ENCODE measurements at regions not wholly inside any gene's neighbourhood (a gene's known extent, or its start where the extent isn't known, plus 50 kb on each side); places are given as distances from the start of the nearest gene placed in this dataset.

- POLR2A ChIA-PET: no interaction called here
- H3K27ac ChIP-seq (ENCODE audit: insufficient read depth in 1 of 2, low read depth in 1 of 2, low read length in 2 of 2, poor library complexity in 1 of 2, severe bottlenecking in 2 of 2): no peak overlapping the region
- WGBS (ENCODE audit: insufficient coverage): 93% methylated on average over 4 of the region's 4 CpGs
Observed at GRCh38 chr11:70812472-70812871, 414.1 kb downstream of the CTTN start.

GRCh38 chr11:70813651-70814050 lies 415.3 kb downstream of the CTTN start:
- ChIA-PET CTCF (interaction anchor here (0.8 to 3.1 kb wide), 5 partner anchors 9 to 745 kb away, joined by 3 to 23 read pairs (median 9); no protein-coding TSS in a partner anchor), POLR2A (no interaction called here)
- no peak overlapping the region for H3K4me3 ChIP-seq (ENCODE audit: control insufficient read depth in 1 of 7, extremely low read depth in 1 of 7, insufficient read depth in 4 of 7, low read depth in 2 of 7, low read length in 6 of 7)
- H3K4me1 ChIP-seq (ENCODE audit: control extremely low read depth in 1 of 4, control insufficient read depth in 4 of 4, insufficient read depth in 4 of 4, low read length in 3 of 4): no peaks in the 10 kb centered on the region
- no peaks in the 10 kb centered on the region for H3K27me3 ChIP-seq (replicated peaks in 2 of 5; ENCODE audit: control insufficient read depth in 4 of 5, insufficient read depth in 5 of 5, low read length in 4 of 5)
- H3K36me3 ChIP-seq (ENCODE audit: control insufficient read depth in 4 of 4, insufficient read depth in 4 of 4, low read length in 3 of 4): no peaks in the 10 kb centered on the region
- H3K27ac ChIP-seq (ENCODE audit: insufficient read depth in 1 of 2, low read depth in 1 of 2, low read length in 2 of 2, poor library complexity in 1 of 2, severe bottlenecking in 2 of 2): no peak overlapping the region
- no peak for DNase-seq
- WGBS (ENCODE audit: insufficient coverage): 98% methylated on average over 11 of the region's 11 CpGs
- H3K9me3 ChIP-seq (ENCODE audit: control extremely low read depth in 1 of 5, control insufficient read depth in 4 of 5, insufficient read depth in 2 of 5, low read depth in 1 of 5, low read length in 4 of 5): no peaks in the 10 kb centered on the region

More at GRCh38 chr11:70812472-70812871, 414.1 kb downstream of the CTTN start:
- Histone ChIP-seq H3K27me3 (replicated peaks in 2 of 5; ENCODE audit: control insufficient read depth in 4 of 5, insufficient read depth in 5 of 5, low read length in 4 of 5) (no peaks in the 10 kb centered on the region), H3K4me3 (ENCODE audit: control insufficient read depth in 1 of 7, extremely low read depth in 1 of 7, insufficient read depth in 4 of 7, low read depth in 2 of 7, low read length in 6 of 7) (no peak overlapping the region), H3K4me1 (ENCODE audit: control extremely low read depth in 1 of 4, control insufficient read depth in 4 of 4, insufficient read depth in 4 of 4, low read length in 3 of 4) (no peaks in the 10 kb centered on the region), H3K36me3 (ENCODE audit: control insufficient read depth in 4 of 4, insufficient read depth in 4 of 4, low read length in 3 of 4) (no peaks in the 10 kb centered on the region), H3K9me3 (ENCODE audit: control extremely low read depth in 1 of 5, control insufficient read depth in 4 of 5, insufficient read depth in 2 of 5, low read depth in 1 of 5, low read length in 4 of 5) (no peaks in the 10 kb centered on the region)
- no peak for DNase-seq
- CTCF ChIA-PET: no interaction called here

- ChIA-PET CTCF (interaction anchor here (0.9 to 3.1 kb wide), 9 partner anchors 10 to 265 kb away, joined by 3 to 23 read pairs (median 4); no protein-coding TSS in a partner anchor), POLR2A (no interaction called here)
- no peak overlapping the region for H3K27ac ChIP-seq (ENCODE audit: insufficient read depth in 1 of 2, low read depth in 1 of 2, low read length in 2 of 2, poor library complexity in 1 of 2, severe bottlenecking in 2 of 2)
- WGBS (ENCODE audit: insufficient coverage): 84% methylated on average over 6 of the region's 7 CpGs
- H3K27me3 ChIP-seq (replicated peaks in 2 of 5; ENCODE audit: control insufficient read depth in 4 of 5, insufficient read depth in 5 of 5, low read length in 4 of 5): no peaks in the 10 kb centered on the region
- H3K36me3 ChIP-seq (ENCODE audit: control insufficient read depth in 4 of 4, insufficient read depth in 4 of 4, low read length in 3 of 4): no peaks in the 10 kb centered on the region
- H3K9me3 ChIP-seq (ENCODE audit: control extremely low read depth in 1 of 5, control insufficient read depth in 4 of 5, insufficient read depth in 2 of 5, low read depth in 1 of 5, low read length in 4 of 5): no peaks in the 10 kb centered on the region
- no peak for DNase-seq
- H3K4me3 ChIP-seq (ENCODE audit: control insufficient read depth in 1 of 7, extremely low read depth in 1 of 7, insufficient read depth in 4 of 7, low read depth in 2 of 7, low read length in 6 of 7): no peak overlapping the region
- H3K4me1 ChIP-seq (ENCODE audit: control extremely low read depth in 1 of 4, control insufficient read depth in 4 of 4, insufficient read depth in 4 of 4, low read length in 3 of 4): no peaks in the 10 kb centered on the region
Observed at GRCh38 chr11:70815485-70815832, 417.1 kb downstream of the CTTN start.

DNA sequence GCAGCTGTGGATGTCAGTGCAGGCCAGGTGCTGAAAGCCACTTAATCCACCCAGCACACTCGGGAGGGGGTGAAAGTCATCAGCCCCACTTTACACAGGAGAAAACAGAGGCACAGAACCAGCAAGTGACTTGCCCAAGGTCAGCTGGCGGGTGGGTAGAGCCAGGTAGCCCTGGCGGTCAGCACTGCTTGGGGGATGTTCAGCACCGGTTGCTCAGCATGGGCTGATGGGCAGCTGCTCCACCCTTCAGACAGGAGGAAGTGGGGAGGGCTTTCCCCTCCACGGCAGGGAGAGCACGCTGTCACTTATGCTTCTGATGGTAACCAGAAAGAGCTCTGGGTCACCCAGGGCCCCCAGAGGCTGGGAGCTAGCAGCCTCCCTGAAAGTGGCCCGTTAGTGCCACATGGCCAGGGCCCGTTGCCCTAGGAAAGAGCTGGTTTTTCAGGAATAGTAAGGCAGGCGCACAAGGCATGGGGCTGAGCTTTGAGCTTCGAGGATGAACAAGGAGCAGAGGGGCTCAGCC lies 417.9 kb downstream of the CTTN start:
- Histone ChIP-seq H3K4me1 (ENCODE audit: control extremely low read depth in 1 of 4, control insufficient read depth in 4 of 4, insufficient read depth in 4 of 4, low read length in 3 of 4) (no peaks in the 10 kb centered on the region), H3K27me3 (replicated peaks in 2 of 5; ENCODE audit: control insufficient read depth in 4 of 5, insufficient read depth in 5 of 5, low read length in 4 of 5) (no peaks in the 10 kb centered on the region), H3K27ac (ENCODE audit: insufficient read depth in 1 of 2, low read depth in 1 of 2, low read length in 2 of 2, poor library complexity in 1 of 2, severe bottlenecking in 2 of 2) (no peak overlapping the region), H3K36me3 (ENCODE audit: control insufficient read depth in 4 of 4, insufficient read depth in 4 of 4, low read length in 3 of 4) (no peaks in the 10 kb centered on the region), H3K9me3 (ENCODE audit: control extremely low read depth in 1 of 5, control insufficient read depth in 4 of 5, insufficient read depth in 2 of 5, low read depth in 1 of 5, low read length in 4 of 5) (no peaks in the 10 kb centered on the region), H3K4me3 (ENCODE audit: control insufficient read depth in 1 of 7, extremely low read depth in 1 of 7, insufficient read depth in 4 of 7, low read depth in 2 of 7, low read length in 6 of 7) (no peak overlapping the region)
- ChIA-PET CTCF (interaction anchor here (3.1 kb wide), 2 partner anchors 9 to 11 kb away, joined by 16 to 23 read pairs; no protein-coding TSS in a partner anchor), POLR2A (no interaction called here)
- WGBS (ENCODE audit: insufficient coverage): 96% methylated on average over 7 of the region's 10 CpGs
- no peak for DNase-seq

DNA sequence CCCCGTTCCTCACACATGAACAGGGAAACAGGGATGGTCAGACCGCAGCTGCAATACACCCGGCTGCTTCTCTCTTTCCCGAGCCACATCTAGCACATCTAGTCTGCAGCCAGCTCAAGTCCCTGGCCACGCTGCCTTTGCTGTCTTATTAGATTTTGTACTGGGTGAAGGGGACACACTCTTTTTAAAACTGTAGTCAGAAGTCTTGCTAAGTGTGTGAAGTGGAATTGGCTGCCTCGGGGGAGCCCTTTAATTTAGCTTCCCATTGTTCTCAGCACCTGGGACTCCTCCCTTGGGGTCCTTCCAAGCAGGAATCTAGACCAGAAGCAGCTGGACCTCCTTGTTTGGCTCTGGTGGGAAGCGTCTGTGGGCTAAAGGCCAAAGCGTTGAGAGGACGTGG lies 420.0 kb downstream of the CTTN start:
- POLR2A ChIA-PET: no interaction called here
- WGBS (ENCODE audit: insufficient coverage): 98% methylated on average over 7 of the region's 9 CpGs
- CTCF ChIA-PET: no interaction called here

DNA sequence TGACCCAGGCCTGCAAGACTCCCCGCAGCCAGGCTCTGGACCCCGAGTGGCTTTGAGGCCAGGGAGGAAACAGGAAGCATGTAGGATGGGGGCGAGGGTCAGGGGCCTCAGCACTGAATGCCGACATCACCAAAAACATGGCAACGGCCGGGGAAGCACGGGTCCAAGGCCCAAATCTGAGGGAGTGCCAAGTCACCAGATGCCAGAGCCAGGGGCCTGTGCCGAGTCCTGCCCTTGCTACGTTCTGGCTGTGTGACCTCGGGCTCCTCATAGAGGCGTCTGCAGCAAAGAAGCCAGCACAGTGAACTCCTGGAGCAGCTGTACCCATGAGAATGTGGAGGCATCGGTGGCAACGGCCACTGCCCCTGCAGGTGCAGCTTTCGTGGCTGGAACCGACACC lies 420.7 kb downstream of the CTTN start:
- Histone ChIP-seq H3K36me3 (ENCODE audit: control insufficient read depth in 4 of 4, insufficient read depth in 4 of 4, low read length in 3 of 4) (no peaks in the 10 kb centered on the region), H3K27me3 (replicated peaks in 2 of 5; ENCODE audit: control insufficient read depth in 4 of 5, insufficient read depth in 5 of 5, low read length in 4 of 5) (no peaks in the 10 kb centered on the region), H3K9me3 (ENCODE audit: control extremely low read depth in 1 of 5, control insufficient read depth in 4 of 5, insufficient read depth in 2 of 5, low read depth in 1 of 5, low read length in 4 of 5) (no peaks in the 10 kb centered on the region), H3K4me1 (ENCODE audit: control extremely low read depth in 1 of 4, control insufficient read depth in 4 of 4, insufficient read depth in 4 of 4, low read length in 3 of 4) (peaks cover 0 to 3% (median 0%) of the 10 kb centered on the region in 4 experiments), H3K4me3 (ENCODE audit: control insufficient read depth in 1 of 7, extremely low read depth in 1 of 7, insufficient read depth in 4 of 7, low read depth in 2 of 7, low read length in 6 of 7) (no peak overlapping the region), H3K27ac (ENCODE audit: insufficient read depth in 1 of 2, low read depth in 1 of 2, low read length in 2 of 2, poor library complexity in 1 of 2, severe bottlenecking in 2 of 2) (no peak overlapping the region)
- ChIA-PET POLR2A (no interaction called here), CTCF (no interaction called here)
- 84% methylated on average over 15 of the region's 15 CpGs for WGBS (ENCODE audit: insufficient coverage)
- no peak for DNase-seq

More for the DNA sequence above, 420.0 kb downstream of the CTTN start:
- no peaks in the 10 kb centered on the region for H3K9me3 ChIP-seq (ENCODE audit: control extremely low read depth in 1 of 5, control insufficient read depth in 4 of 5, insufficient read depth in 2 of 5, low read depth in 1 of 5, low read length in 4 of 5)
- H3K27ac ChIP-seq (ENCODE audit: insufficient read depth in 1 of 2, low read depth in 1 of 2, low read length in 2 of 2, poor library complexity in 1 of 2, severe bottlenecking in 2 of 2): no peak overlapping the region
- no peak overlapping the region for H3K4me3 ChIP-seq (ENCODE audit: control insufficient read depth in 1 of 7, extremely low read depth in 1 of 7, insufficient read depth in 4 of 7, low read depth in 2 of 7, low read length in 6 of 7)
- no peaks in the 10 kb centered on the region for H3K27me3 ChIP-seq (replicated peaks in 2 of 5; ENCODE audit: control insufficient read depth in 4 of 5, insufficient read depth in 5 of 5, low read length in 4 of 5)
- H3K36me3 ChIP-seq (ENCODE audit: control insufficient read depth in 4 of 4, insufficient read depth in 4 of 4, low read length in 3 of 4): no peaks in the 10 kb centered on the region
- H3K4me1 ChIP-seq (ENCODE audit: control extremely low read depth in 1 of 4, control insufficient read depth in 4 of 4, insufficient read depth in 4 of 4, low read length in 3 of 4): no peaks in the 10 kb centered on the region
- DNase-seq: no peak

DNA sequence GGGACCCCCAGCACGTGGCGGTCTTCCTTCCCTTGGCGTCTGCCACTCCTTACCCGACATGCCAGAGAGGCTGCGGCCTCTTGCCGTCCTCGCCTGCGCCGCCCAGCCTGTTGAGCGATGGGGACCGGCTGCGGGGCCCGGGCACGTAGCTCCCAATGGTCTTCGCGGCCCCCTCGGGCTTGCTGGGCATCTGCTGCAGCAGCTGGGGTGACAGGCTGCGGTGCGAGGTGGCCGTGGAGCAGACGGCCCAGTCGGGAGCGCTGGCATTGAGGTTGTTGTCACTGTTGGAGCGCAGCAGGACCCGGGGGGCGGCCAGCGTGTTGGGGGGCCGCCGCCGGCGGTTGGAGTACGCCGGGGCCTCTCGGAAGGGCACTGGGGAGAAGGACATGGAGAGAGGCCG lies 422.0 kb downstream of the CTTN start:
- WGBS (ENCODE audit: insufficient coverage): 96% methylated on average over 29 of the region's 35 CpGs
- POLR2A ChIA-PET: no interaction called here

More for the DNA sequence above, 422.0 kb downstream of the CTTN start:
- no peak for DNase-seq
- H3K4me1 ChIP-seq (ENCODE audit: control extremely low read depth in 1 of 4, control insufficient read depth in 4 of 4, insufficient read depth in 4 of 4, low read length in 3 of 4): peaks cover 0 to 16% (median 4%) of the 10 kb centered on the region in 4 experiments
- no peaks in the 10 kb centered on the region for H3K9me3 ChIP-seq (ENCODE audit: control extremely low read depth in 1 of 5, control insufficient read depth in 4 of 5, insufficient read depth in 2 of 5, low read depth in 1 of 5, low read length in 4 of 5)
- CTCF ChIA-PET: interaction anchor here (0.6 kb wide), 1 partner anchor 120 kb away, joined by 3 read pairs; no protein-coding TSS in a partner anchor
- H3K27ac ChIP-seq (ENCODE audit: insufficient read depth in 1 of 2, low read depth in 1 of 2, low read length in 2 of 2, poor library complexity in 1 of 2, severe bottlenecking in 2 of 2): no peak overlapping the region
- H3K36me3 ChIP-seq (ENCODE audit: control insufficient read depth in 4 of 4, insufficient read depth in 4 of 4, low read length in 3 of 4): no peaks in the 10 kb centered on the region
- H3K4me3 ChIP-seq (ENCODE audit: control insufficient read depth in 1 of 7, extremely low read depth in 1 of 7, insufficient read depth in 4 of 7, low read depth in 2 of 7, low read length in 6 of 7): no peak overlapping the region
- peaks cover 0 to 4% (median 0%) of the 10 kb centered on the region in 5 experiments for H3K27me3 ChIP-seq (replicated peaks in 2 of 5; ENCODE audit: control insufficient read depth in 4 of 5, insufficient read depth in 5 of 5, low read length in 4 of 5)
